ENCODE measurements at regions not wholly inside any gene's neighbourhood (a gene's known extent, or its start where the extent isn't known, plus 50 kb on each side); places are given as distances from the start of the nearest gene placed in this dataset.

GRCh38 chr3:177484926-177485325 is 287.6 kb upstream of the TBL1XR1 start:
- Histone ChIP-seq H3K36me3 (ENCODE audit: control insufficient read depth, insufficient read depth, low read length) (no peaks in the 10 kb centered on the region), H3K27me3 (replicated peaks; ENCODE audit: control insufficient read depth, insufficient read depth, low read length) (no peaks in the 10 kb centered on the region), H3K4me1 (peaks cover 4% of the 10 kb centered on the region; the same call in 1 of the 2 replicates), H3K9me3 (no peaks in the 10 kb centered on the region), H3K4me3 (ENCODE audit: low read depth, low read length) (no peak overlapping the region)
- Mint-ChIP-seq H3K9me3 (ENCODE audit: unreplicated experiment) (no peaks in the 10 kb centered on the region), H3K36me3 (ENCODE audit: insufficient read depth, unreplicated experiment) (no peaks in the 10 kb centered on the region), H3K27me3 (ENCODE audit: insufficient read depth, unreplicated experiment) (no peaks in the 10 kb centered on the region), H3K27ac (ENCODE audit: unreplicated experiment) (no peak overlapping the region), H3K4me1 (ENCODE audit: low read depth, unreplicated experiment) (no peaks in the 10 kb centered on the region), H3K4me3 (ENCODE audit: unreplicated experiment) (no peak overlapping the region)
- BruUV-seq (replicated peaks), result no TSS peak
- CTCF ChIA-PET, result no interaction called here
- TF ChIP-seq, protein P1, sequence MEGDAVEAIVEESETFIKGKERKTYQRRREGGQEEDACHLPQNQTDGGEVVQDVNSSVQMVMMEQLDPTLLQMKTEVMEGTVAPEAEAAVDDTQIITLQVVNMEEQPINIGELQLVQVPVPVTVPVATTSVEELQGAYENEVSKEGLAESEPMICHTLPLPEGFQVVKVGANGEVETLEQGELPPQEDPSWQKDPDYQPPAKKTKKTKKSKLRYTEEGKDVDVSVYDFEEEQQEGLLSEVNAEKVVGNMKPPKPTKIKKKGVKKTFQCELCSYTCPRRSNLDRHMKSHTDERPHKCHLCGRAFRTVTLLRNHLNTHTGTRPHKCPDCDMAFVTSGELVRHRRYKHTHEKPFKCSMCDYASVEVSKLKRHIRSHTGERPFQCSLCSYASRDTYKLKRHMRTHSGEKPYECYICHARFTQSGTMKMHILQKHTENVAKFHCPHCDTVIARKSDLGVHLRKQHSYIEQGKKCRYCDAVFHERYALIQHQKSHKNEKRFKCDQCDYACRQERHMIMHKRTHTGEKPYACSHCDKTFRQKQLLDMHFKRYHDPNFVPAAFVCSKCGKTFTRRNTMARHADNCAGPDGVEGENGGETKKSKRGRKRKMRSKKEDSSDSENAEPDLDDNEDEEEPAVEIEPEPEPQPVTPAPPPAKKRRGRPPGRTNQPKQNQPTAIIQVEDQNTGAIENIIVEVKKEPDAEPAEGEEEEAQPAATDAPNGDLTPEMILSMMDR (IDR thresholded peaks at IDR 0.05; ENCODE audit: insufficient read depth in 1 of 2, low read depth in 1 of 2, low read length in 1 of 2, severe bottlenecking in 1 of 2, unreplicated experiment in 1 of 2), result no peak
- intact Hi-C loops (cut with micrococcal nuclease; ENCODE audit: unreplicated experiment), result no loop called here
- POLR2A ChIA-PET, result no interaction called here
- no peak for DNase-seq

GRCh38 chr3:177487635-177488186 is 290.4 kb upstream of the TBL1XR1 start:
- BruUV-seq (replicated peaks), result no TSS peak
- H3K27me3 Mint-ChIP-seq (ENCODE audit: insufficient read depth, unreplicated experiment), result no peaks in the 10 kb centered on the region
- H3K36me3 Mint-ChIP-seq (ENCODE audit: insufficient read depth, unreplicated experiment), result no peaks in the 10 kb centered on the region
- DNase-seq, result no peak
- Histone ChIP-seq H3K27me3 (replicated peaks; ENCODE audit: control insufficient read depth, insufficient read depth, low read length) (no peaks in the 10 kb centered on the region), H3K36me3 (ENCODE audit: control insufficient read depth, insufficient read depth, low read length) (no peaks in the 10 kb centered on the region), H3K4me1 (peaks cover 4% of the 10 kb centered on the region; the same call in 1 of the 2 replicates), H3K9me3 (no peaks in the 10 kb centered on the region), H3K4me3 (ENCODE audit: low read depth, low read length) (no peak overlapping the region)
- no peak overlapping the region for H3K4me3 Mint-ChIP-seq (ENCODE audit: unreplicated experiment)
- no peaks in the 10 kb centered on the region for H3K9me3 Mint-ChIP-seq (ENCODE audit: unreplicated experiment)
- intact Hi-C loops (cut with micrococcal nuclease; ENCODE audit: unreplicated experiment), result no loop called here
- ChIA-PET POLR2A (no interaction called here), CTCF (no interaction called here)
- no peak overlapping the region for H3K27ac Mint-ChIP-seq (ENCODE audit: unreplicated experiment)
- H3K4me1 Mint-ChIP-seq (ENCODE audit: low read depth, unreplicated experiment), result no peaks in the 10 kb centered on the region
- TF ChIP-seq, protein P1 (IDR thresholded peaks at IDR 0.05; ENCODE audit: insufficient read depth in 1 of 2, low read depth in 1 of 2, low read length in 1 of 2, severe bottlenecking in 1 of 2, unreplicated experiment in 1 of 2), result no peak

DNA sequence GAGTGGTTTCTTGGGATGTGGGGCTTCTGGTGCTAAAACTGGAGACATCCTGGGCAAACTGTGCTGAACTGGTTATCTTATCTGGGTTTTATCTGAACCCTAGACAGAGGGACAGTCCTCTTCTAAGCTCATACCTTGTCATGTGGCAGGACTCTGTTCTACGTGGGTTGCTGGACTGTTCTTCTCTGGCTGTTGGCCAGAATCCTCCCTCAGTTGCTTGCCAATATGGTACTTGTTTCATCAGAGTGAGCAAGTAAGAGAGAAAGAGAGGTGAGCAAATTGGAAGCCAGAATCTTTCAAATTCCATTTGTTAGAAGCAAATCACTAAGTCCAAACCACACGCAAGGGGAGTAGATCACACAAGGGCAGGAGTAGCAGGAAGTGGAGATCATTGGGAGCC is 291.5 kb upstream of the TBL1XR1 start:
- Histone ChIP-seq H3K4me1 (peaks cover 4% of the 10 kb centered on the region; the same call in 1 of the 2 replicates), H3K9me3 (no peaks in the 10 kb centered on the region), H3K36me3 (ENCODE audit: control insufficient read depth, insufficient read depth, low read length) (no peaks in the 10 kb centered on the region), H3K27me3 (replicated peaks; ENCODE audit: control insufficient read depth, insufficient read depth, low read length) (no peaks in the 10 kb centered on the region), H3K4me3 (ENCODE audit: low read depth, low read length) (no peak overlapping the region)
- Mint-ChIP-seq H3K4me1 (ENCODE audit: low read depth, unreplicated experiment) (no peaks in the 10 kb centered on the region), H3K27me3 (ENCODE audit: insufficient read depth, unreplicated experiment) (no peaks in the 10 kb centered on the region), H3K36me3 (ENCODE audit: insufficient read depth, unreplicated experiment) (no peaks in the 10 kb centered on the region), H3K27ac (ENCODE audit: unreplicated experiment) (no peak overlapping the region), H3K4me3 (ENCODE audit: unreplicated experiment) (no peak overlapping the region), H3K9me3 (ENCODE audit: unreplicated experiment) (no peaks in the 10 kb centered on the region)
- CTCF ChIA-PET, result no interaction called here
- no peak for DNase-seq
- intact Hi-C loops (cut with micrococcal nuclease; ENCODE audit: unreplicated experiment), result no loop called here
- TF ChIP-seq, protein P1 (IDR thresholded peaks at IDR 0.05; ENCODE audit: insufficient read depth in 1 of 2, low read depth in 1 of 2, low read length in 1 of 2, severe bottlenecking in 1 of 2, unreplicated experiment in 1 of 2), result no peak
- no TSS peak for BruUV-seq (replicated peaks)
- POLR2A ChIA-PET, result no interaction called here

Data from Caco-2 (cell line).